ENCODE measurements at regions not wholly inside any gene's neighbourhood (a gene's known extent, or its start where the extent isn't known, plus 50 kb on each side); places are given as distances from the start of the nearest gene placed in this dataset.

DNA sequence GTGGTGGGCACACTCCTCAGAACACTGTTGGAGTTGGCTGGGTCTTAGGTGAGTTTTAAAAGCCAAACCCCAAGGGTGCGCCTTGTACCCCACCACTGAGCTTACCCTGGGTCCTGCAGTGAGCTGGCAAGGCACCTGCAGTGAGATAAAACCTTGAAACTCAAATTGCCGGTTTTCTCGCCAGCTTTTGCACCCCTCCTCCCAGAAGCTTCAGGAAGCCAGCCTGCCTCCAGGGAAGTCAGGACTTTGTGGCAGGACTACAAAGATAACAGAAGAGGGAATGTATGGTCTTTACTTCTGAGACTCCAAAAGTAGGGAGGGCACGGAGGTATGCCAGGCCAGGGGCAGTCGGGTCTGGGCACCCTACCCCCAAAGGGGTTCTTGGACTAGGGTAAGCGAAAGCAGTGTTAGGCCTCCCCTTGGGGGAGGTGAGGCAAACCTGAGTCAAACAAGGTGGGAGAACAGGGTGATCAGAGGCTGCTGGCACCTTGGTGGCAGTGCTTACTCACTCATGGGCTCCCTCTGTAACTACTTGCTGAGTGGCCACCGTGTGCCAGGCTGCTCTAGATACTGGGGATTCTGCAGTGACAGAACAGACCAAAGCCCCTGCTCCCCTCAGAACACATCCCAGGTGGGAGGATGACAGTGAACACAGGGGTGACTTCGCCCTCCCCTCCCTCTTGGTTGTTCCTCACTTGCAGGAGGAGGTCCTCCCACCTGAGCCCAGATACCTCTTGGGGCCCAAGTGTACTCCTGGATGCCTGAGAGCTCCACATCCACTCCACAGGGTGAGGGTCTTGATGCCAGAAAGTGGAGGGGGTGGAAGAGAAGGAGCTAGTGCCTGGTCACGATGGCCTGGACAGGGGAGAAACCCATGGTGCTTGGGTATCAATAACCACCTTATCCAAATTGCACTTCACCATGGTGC lies 69.3 kb upstream of the RGPD5 start:
- TF ChIP-seq, protein P1, sequence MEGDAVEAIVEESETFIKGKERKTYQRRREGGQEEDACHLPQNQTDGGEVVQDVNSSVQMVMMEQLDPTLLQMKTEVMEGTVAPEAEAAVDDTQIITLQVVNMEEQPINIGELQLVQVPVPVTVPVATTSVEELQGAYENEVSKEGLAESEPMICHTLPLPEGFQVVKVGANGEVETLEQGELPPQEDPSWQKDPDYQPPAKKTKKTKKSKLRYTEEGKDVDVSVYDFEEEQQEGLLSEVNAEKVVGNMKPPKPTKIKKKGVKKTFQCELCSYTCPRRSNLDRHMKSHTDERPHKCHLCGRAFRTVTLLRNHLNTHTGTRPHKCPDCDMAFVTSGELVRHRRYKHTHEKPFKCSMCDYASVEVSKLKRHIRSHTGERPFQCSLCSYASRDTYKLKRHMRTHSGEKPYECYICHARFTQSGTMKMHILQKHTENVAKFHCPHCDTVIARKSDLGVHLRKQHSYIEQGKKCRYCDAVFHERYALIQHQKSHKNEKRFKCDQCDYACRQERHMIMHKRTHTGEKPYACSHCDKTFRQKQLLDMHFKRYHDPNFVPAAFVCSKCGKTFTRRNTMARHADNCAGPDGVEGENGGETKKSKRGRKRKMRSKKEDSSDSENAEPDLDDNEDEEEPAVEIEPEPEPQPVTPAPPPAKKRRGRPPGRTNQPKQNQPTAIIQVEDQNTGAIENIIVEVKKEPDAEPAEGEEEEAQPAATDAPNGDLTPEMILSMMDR (conservative IDR thresholded peaks at IDR 0.05; ENCODE audit: low read depth in 2 of 2), result no peak
- no peak for TF ChIP-seq EZH2phosphoT487 (IDR thresholded peaks at IDR 0.05; ENCODE audit: unreplicated experiment)
